ENCODE measurements at regions not wholly inside any gene's neighbourhood (a gene's known extent, or its start where the extent isn't known, plus 50 kb on each side); places are given as distances from the start of the nearest gene placed in this dataset.

DNA sequence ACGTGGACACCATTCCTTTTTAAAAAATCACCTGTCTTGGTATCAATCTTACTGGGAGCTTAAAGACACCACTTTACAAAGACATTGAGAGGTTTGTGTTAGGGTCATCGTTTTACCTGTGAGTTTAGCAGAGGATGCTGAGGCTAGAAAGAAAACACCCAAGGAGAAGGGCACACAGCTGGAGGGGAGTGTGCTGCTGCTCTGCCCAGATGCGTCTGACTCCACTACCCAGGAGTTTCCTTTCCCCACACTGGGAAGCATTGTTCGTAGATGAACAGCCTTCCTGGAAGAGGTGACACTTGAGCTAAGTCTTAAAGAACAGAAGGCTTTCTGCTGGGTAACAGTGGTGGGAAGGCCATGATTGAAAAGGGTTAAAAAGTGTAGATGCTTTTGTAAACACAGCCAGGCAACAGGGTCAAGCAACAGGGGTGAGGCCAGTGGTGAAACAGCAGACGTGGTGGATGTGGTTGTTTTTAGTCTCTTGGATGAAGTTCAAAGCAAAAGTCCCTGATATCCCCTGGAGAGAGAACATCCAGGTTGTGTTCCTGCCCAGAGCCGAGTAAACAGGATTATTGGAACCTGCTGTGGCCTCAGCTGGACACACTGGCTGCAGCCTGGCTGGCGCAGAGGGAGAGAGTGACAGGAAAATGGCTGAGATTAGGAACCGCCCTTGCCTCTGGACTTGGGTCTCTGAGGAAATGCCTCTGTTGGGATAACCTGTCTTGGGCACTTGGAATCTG, 198.6 kb upstream of the JUN start:
- intact Hi-C loops (cut with micrococcal nuclease; ENCODE audit: unreplicated experiment) = loop anchor here (5.0 kb wide), 1 partner anchor 95 kb away; no protein-coding TSS in a partner anchor
- Mint-ChIP-seq H3K27me3 (ENCODE audit: unreplicated experiment) (no peaks in the 10 kb centered on the region), H3K4me3 (ENCODE audit: low read depth, unreplicated experiment) (no peak overlapping the region), H3K9me3 (ENCODE audit: low read depth, unreplicated experiment) (no peaks in the 10 kb centered on the region), H3K36me3 (ENCODE audit: insufficient read depth, unreplicated experiment) (no peaks in the 10 kb centered on the region), H3K27ac (ENCODE audit: unreplicated experiment) (no peak overlapping the region), H3K4me1 (ENCODE audit: low read depth, unreplicated experiment) (no peaks in the 10 kb centered on the region)
- no peak for DNase-seq
- TF ChIP-seq CTCF (IDR thresholded peaks at IDR 0.05; ENCODE audit: unreplicated experiment) = no peak
- BruUV-seq (replicated peaks) = no TSS peak
- CTCF ChIA-PET = no interaction called here

GRCh38 chr1:58983162-58983561, 199.3 kb upstream of the JUN start:
- no peak overlapping the region for H3K27ac Mint-ChIP-seq (ENCODE audit: unreplicated experiment)
- DNase-seq = no peak
- TF ChIP-seq CTCF (IDR thresholded peaks at IDR 0.05; ENCODE audit: unreplicated experiment) = no peak
- no TSS peak for BruUV-seq (replicated peaks)
- H3K27me3 Mint-ChIP-seq (ENCODE audit: unreplicated experiment) = no peaks in the 10 kb centered on the region
- no peaks in the 10 kb centered on the region for H3K9me3 Mint-ChIP-seq (ENCODE audit: low read depth, unreplicated experiment)
- H3K36me3 Mint-ChIP-seq (ENCODE audit: insufficient read depth, unreplicated experiment) = no peaks in the 10 kb centered on the region
- intact Hi-C loops (cut with micrococcal nuclease; ENCODE audit: unreplicated experiment) = loop anchor here (5.0 kb wide), 1 partner anchor 94 kb away; no protein-coding TSS in a partner anchor
- CTCF ChIA-PET = no interaction called here
- H3K4me3 Mint-ChIP-seq (ENCODE audit: low read depth, unreplicated experiment) = no peak overlapping the region
- no peaks in the 10 kb centered on the region for H3K4me1 Mint-ChIP-seq (ENCODE audit: low read depth, unreplicated experiment)

DNA sequence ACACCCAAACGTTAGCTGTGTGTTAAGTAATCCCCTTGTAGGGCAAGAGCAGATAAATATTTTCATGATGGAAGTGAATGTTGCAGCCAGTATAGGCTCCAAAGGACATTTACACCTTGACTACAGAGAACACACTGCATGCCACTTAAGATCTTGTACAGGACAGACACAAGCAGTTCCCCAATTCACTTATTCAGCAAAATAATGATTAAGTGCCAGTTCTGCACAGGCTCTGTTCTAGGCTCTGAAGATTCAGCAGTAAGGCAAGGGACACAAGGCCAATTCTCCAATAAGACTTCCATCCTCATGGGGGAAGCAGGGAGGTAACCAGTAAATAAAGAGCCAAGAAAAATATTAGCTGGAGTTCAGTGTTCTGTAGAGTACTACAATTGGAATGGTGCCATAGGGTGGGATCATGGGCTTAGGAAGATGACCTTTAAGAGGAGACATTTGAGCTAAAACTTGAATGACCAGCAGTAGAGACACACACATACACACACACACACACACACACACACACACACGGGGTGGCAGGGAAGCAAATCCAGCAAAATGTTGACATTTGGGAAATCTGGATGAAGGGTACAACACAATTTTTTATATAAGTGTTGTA, 199.9 kb upstream of the JUN start:
- TF ChIP-seq CTCF (IDR thresholded peaks at IDR 0.05; ENCODE audit: unreplicated experiment) = no peak
- intact Hi-C loops (cut with micrococcal nuclease; ENCODE audit: unreplicated experiment) = loop anchor here (5.0 kb wide), 1 partner anchor 94 kb away; no protein-coding TSS in a partner anchor
- Mint-ChIP-seq H3K27ac (ENCODE audit: unreplicated experiment) (no peak overlapping the region), H3K9me3 (ENCODE audit: low read depth, unreplicated experiment) (no peaks in the 10 kb centered on the region), H3K4me1 (ENCODE audit: low read depth, unreplicated experiment) (no peaks in the 10 kb centered on the region), H3K4me3 (ENCODE audit: low read depth, unreplicated experiment) (no peak overlapping the region), H3K36me3 (ENCODE audit: insufficient read depth, unreplicated experiment) (no peaks in the 10 kb centered on the region), H3K27me3 (ENCODE audit: unreplicated experiment) (no peaks in the 10 kb centered on the region)
- CTCF ChIA-PET = no interaction called here
- no TSS peak for BruUV-seq (replicated peaks)
- no peak for DNase-seq

DNA sequence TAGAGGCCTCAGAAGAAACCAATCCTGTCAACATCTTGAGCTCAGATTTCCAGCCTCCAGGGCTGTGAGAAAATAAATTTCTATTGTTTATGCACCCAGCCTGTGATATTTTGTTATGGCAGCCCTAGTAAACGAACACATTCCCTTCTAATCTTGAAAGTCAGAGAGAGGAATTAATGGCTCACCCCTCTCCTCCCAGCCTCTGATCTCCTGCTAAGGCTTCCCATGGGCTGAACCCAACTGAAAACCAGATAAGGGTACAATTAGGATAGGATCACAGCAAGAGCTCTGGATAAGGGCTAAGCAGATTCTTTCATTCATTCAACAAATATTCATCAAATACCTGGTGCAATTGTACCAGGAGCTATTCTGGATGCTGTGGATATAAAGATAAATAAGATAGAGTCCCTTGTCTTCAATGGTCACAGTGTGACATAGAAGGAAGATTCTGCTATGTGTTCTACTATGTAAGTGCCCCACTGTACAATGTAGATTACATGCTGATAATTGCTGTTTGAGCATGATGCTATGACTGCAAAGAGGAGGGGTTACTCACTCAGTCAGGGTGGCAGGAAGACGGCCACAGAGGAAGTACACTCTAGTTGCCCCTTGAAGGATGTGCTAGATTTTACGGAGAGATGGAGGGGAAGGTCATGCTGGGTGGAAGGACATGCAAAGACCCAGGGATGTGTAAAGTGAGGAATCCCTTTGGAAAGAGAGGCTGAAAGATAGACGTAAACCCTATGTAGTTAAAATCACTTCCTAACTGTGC, 203.3 kb upstream of the JUN start:
- CTCF ChIA-PET = no interaction called here
- no peak for DNase-seq
- H3K4me1 Mint-ChIP-seq (ENCODE audit: low read depth, unreplicated experiment) = no peaks in the 10 kb centered on the region

More for the DNA sequence above, 203.3 kb upstream of the JUN start:
- no TSS peak for BruUV-seq (replicated peaks)
- no peak for TF ChIP-seq CTCF (IDR thresholded peaks at IDR 0.05; ENCODE audit: unreplicated experiment)
- intact Hi-C loops (cut with micrococcal nuclease; ENCODE audit: unreplicated experiment) = no loop called here
- H3K4me3 Mint-ChIP-seq (ENCODE audit: low read depth, unreplicated experiment) = no peak overlapping the region
- H3K27me3 Mint-ChIP-seq (ENCODE audit: unreplicated experiment) = no peaks in the 10 kb centered on the region
- no peak overlapping the region for H3K27ac Mint-ChIP-seq (ENCODE audit: unreplicated experiment)
- H3K36me3 Mint-ChIP-seq (ENCODE audit: insufficient read depth, unreplicated experiment) = no peaks in the 10 kb centered on the region
- H3K9me3 Mint-ChIP-seq (ENCODE audit: low read depth, unreplicated experiment) = no peaks in the 10 kb centered on the region

All from Calu3 (cell line).